ENCODE measurements at regions not wholly inside any gene's neighbourhood (a gene's known extent, or its start where the extent isn't known, plus 50 kb on each side); places are given as distances from the start of the nearest gene placed in this dataset.
"Not testable (repeated sequence)": the region's sequence is repeated elsewhere in the genome, so short reads cannot be mapped to it uniquely, and the experiment has no call there.

- DNase-seq (ENCODE audit: low spot score) = no peak
Measured at GRCh38 chr6:121548131-121548530, 112.7 kb downstream of the GJA1 start.

- DNase-seq (ENCODE audit: low spot score) = no peak
Measured at GRCh38 chr6:121549736-121550135, 114.3 kb downstream of the GJA1 start.

GRCh38 chr6:121550491-121551010, 115.1 kb downstream of the GJA1 start:
- DNase-seq (ENCODE audit: low spot score) = no peak

GRCh38 chr6:121555201-121555600, 119.8 kb downstream of the GJA1 start:
- no peak for DNase-seq (ENCODE audit: low spot score)

- not testable (repeated sequence) for DNase-seq (ENCODE audit: low spot score)
Measured at GRCh38 chr6:121556149-121556548, 120.7 kb downstream of the GJA1 start.

- DNase-seq (ENCODE audit: low spot score) = no peak
Measured at GRCh38 chr6:121557146-121557940, 121.9 kb downstream of the GJA1 start.

GRCh38 chr6:121559611-121560269, 124.3 kb downstream of the GJA1 start:
- DNase-seq (ENCODE audit: low spot score) = no peak

- DNase-seq (ENCODE audit: low spot score) = no peak
Measured at GRCh38 chr6:121560476-121560875, 125.0 kb downstream of the GJA1 start.

- no peak for DNase-seq (ENCODE audit: low spot score)
Measured at GRCh38 chr6:121563286-121563685, 127.8 kb downstream of the GJA1 start.

GRCh38 chr6:121564529-121564928, 129.1 kb downstream of the GJA1 start:
- DNase-seq (ENCODE audit: low spot score) = not testable (repeated sequence)

GRCh38 chr6:121571455-121571854, 136.0 kb downstream of the GJA1 start:
- DNase-seq (ENCODE audit: low spot score) = no peak

- no peak for DNase-seq (ENCODE audit: low spot score)
Measured at GRCh38 chr6:121573481-121573880, 138.0 kb downstream of the GJA1 start.

- no peak for DNase-seq (ENCODE audit: low spot score)
Measured at GRCh38 chr6:121578216-121578615, 142.8 kb downstream of the GJA1 start.

GRCh38 chr6:121579478-121579877, 144.0 kb downstream of the GJA1 start:
- DNase-seq (ENCODE audit: low spot score) = no peak

- no peak for DNase-seq (ENCODE audit: low spot score)
Measured at GRCh38 chr6:121581327-121581726, 145.9 kb downstream of the GJA1 start.

- no peak for DNase-seq (ENCODE audit: low spot score)
Measured at GRCh38 chr6:121582262-121582661, 146.8 kb downstream of the GJA1 start.

- DNase-seq (ENCODE audit: low spot score) = no peak
Measured at GRCh38 chr6:121584586-121585369, 149.3 kb downstream of the GJA1 start.

- DNase-seq (ENCODE audit: low spot score) = no peak
Measured at GRCh38 chr6:121590438-121590837, 155.0 kb downstream of the GJA1 start.

- DNase-seq (ENCODE audit: low spot score) = peak; percentile 59
Measured at GRCh38 chr6:121590916-121591315, 155.5 kb downstream of the GJA1 start.

GRCh38 chr6:121592261-121592935, 157.0 kb downstream of the GJA1 start:
- DNase-seq (ENCODE audit: low spot score) = peak; percentile 48

- peak; percentile 60 for DNase-seq (ENCODE audit: low spot score)
Measured at GRCh38 chr6:121593011-121593641, 157.7 kb downstream of the GJA1 start.
